ENCODE measurements at regions not wholly inside any gene's neighbourhood (a gene's known extent, or its start where the extent isn't known, plus 50 kb on each side); places are given as distances from the start of the nearest gene placed in this dataset.
"Not testable (repeated sequence)": the region's sequence is repeated elsewhere in the genome, so short reads cannot be mapped to it uniquely, and the experiment has no call there.

- POLR2A ChIA-PET, result no interaction called here
- Histone ChIP-seq H3K4me3 (ENCODE audit: control insufficient read depth in 1 of 7, extremely low read depth in 1 of 7, insufficient read depth in 4 of 7, low read depth in 2 of 7, low read length in 6 of 7) (no peak overlapping the region), H3K4me1 (ENCODE audit: control extremely low read depth in 1 of 4, control insufficient read depth in 4 of 4, insufficient read depth in 4 of 4, low read length in 3 of 4) (no peaks in the 10 kb centered on the region), H3K36me3 (ENCODE audit: control insufficient read depth in 4 of 4, insufficient read depth in 4 of 4, low read length in 3 of 4) (no peaks in the 10 kb centered on the region), H3K27ac (ENCODE audit: insufficient read depth in 1 of 2, low read depth in 1 of 2, low read length in 2 of 2, poor library complexity in 1 of 2, severe bottlenecking in 2 of 2) (no peak overlapping the region), H3K9me3 (ENCODE audit: control extremely low read depth in 1 of 5, control insufficient read depth in 4 of 5, insufficient read depth in 2 of 5, low read depth in 1 of 5, low read length in 4 of 5) (no peaks in the 10 kb centered on the region), H3K27me3 (replicated peaks in 2 of 5; ENCODE audit: control insufficient read depth in 4 of 5, insufficient read depth in 5 of 5, low read length in 4 of 5) (no peaks in the 10 kb centered on the region)
- CTCF ChIA-PET, result no interaction called here
- DNase-seq, result no peak
- WGBS (ENCODE audit: insufficient coverage), result 75% methylated on average over 2 of the region's 5 CpGs
Observed at GRCh38 chr4:30056016-30056766, 664.0 kb upstream of the PCDH7 start.

GRCh38 chr4:30068234-30068633 lies 651.9 kb upstream of the PCDH7 start:
- DNase-seq, result no peak
- H3K36me3 ChIP-seq (ENCODE audit: control insufficient read depth in 4 of 4, insufficient read depth in 4 of 4, low read length in 3 of 4), result no peaks in the 10 kb centered on the region
- ChIA-PET CTCF (no interaction called here), POLR2A (no interaction called here)
- H3K4me3 ChIP-seq (ENCODE audit: control insufficient read depth in 1 of 7, extremely low read depth in 1 of 7, insufficient read depth in 4 of 7, low read depth in 2 of 7, low read length in 6 of 7), result no peak overlapping the region
- WGBS (ENCODE audit: insufficient coverage), result 71% methylated on average over 1 of the region's 1 CpG
- H3K27ac ChIP-seq (ENCODE audit: insufficient read depth in 1 of 2, low read depth in 1 of 2, low read length in 2 of 2, poor library complexity in 1 of 2, severe bottlenecking in 2 of 2), result no peak overlapping the region
- H3K27me3 ChIP-seq (replicated peaks in 2 of 5; ENCODE audit: control insufficient read depth in 4 of 5, insufficient read depth in 5 of 5, low read length in 4 of 5), result no peaks in the 10 kb centered on the region
- H3K9me3 ChIP-seq (ENCODE audit: control extremely low read depth in 1 of 5, control insufficient read depth in 4 of 5, insufficient read depth in 2 of 5, low read depth in 1 of 5, low read length in 4 of 5), result no peaks in the 10 kb centered on the region
- H3K4me1 ChIP-seq (ENCODE audit: control extremely low read depth in 1 of 4, control insufficient read depth in 4 of 4, insufficient read depth in 4 of 4, low read length in 3 of 4), result no peaks in the 10 kb centered on the region

GRCh38 chr4:30073011-30073710 lies 647.0 kb upstream of the PCDH7 start:
- DNase-seq, result no peak
- CTCF ChIA-PET, result interaction anchor here (0.6 kb wide), 1 partner anchor 281 kb away, joined by 3 read pairs; no protein-coding TSS in a partner anchor

GRCh38 chr4:30092420-30093128 lies 627.6 kb upstream of the PCDH7 start:
- H3K4me1 ChIP-seq (ENCODE audit: control extremely low read depth in 1 of 4, control insufficient read depth in 4 of 4, insufficient read depth in 4 of 4, low read length in 3 of 4); POLR2A ChIA-PET; CTCF ChIA-PET; H3K36me3 ChIP-seq (ENCODE audit: control insufficient read depth in 4 of 4, insufficient read depth in 4 of 4, low read length in 3 of 4); H3K9me3 ChIP-seq (ENCODE audit: control extremely low read depth in 1 of 5, control insufficient read depth in 4 of 5, insufficient read depth in 2 of 5, low read depth in 1 of 5, low read length in 4 of 5); H3K27ac ChIP-seq (ENCODE audit: insufficient read depth in 1 of 2, low read depth in 1 of 2, low read length in 2 of 2, poor library complexity in 1 of 2, severe bottlenecking in 2 of 2); H3K27me3 ChIP-seq (replicated peaks in 2 of 5; ENCODE audit: control insufficient read depth in 4 of 5, insufficient read depth in 5 of 5, low read length in 4 of 5); DNase-seq; H3K4me3 ChIP-seq (ENCODE audit: control insufficient read depth in 1 of 7, extremely low read depth in 1 of 7, insufficient read depth in 4 of 7, low read depth in 2 of 7, low read length in 6 of 7): not testable (repeated sequence)
- over 99% methylated on average over 31 of the region's 37 CpGs for WGBS (ENCODE audit: insufficient coverage)

More at GRCh38 chr4:30073011-30073710, 647.0 kb upstream of the PCDH7 start:
- WGBS (ENCODE audit: insufficient coverage), result no CpG with 5 or more reads among the region's 3 CpGs
- Histone ChIP-seq H3K4me3 (ENCODE audit: control insufficient read depth in 1 of 7, extremely low read depth in 1 of 7, insufficient read depth in 4 of 7, low read depth in 2 of 7, low read length in 6 of 7) (no peak overlapping the region), H3K27ac (ENCODE audit: insufficient read depth in 1 of 2, low read depth in 1 of 2, low read length in 2 of 2, poor library complexity in 1 of 2, severe bottlenecking in 2 of 2) (no peak overlapping the region), H3K4me1 (ENCODE audit: control extremely low read depth in 1 of 4, control insufficient read depth in 4 of 4, insufficient read depth in 4 of 4, low read length in 3 of 4) (no peaks in the 10 kb centered on the region), H3K27me3 (replicated peaks in 2 of 5; ENCODE audit: control insufficient read depth in 4 of 5, insufficient read depth in 5 of 5, low read length in 4 of 5) (no peaks in the 10 kb centered on the region), H3K36me3 (ENCODE audit: control insufficient read depth in 4 of 4, insufficient read depth in 4 of 4, low read length in 3 of 4) (no peaks in the 10 kb centered on the region), H3K9me3 (ENCODE audit: control extremely low read depth in 1 of 5, control insufficient read depth in 4 of 5, insufficient read depth in 2 of 5, low read depth in 1 of 5, low read length in 4 of 5) (peaks cover 0 to 2% (median 0%) of the 10 kb centered on the region in 5 experiments)
- POLR2A ChIA-PET, result no interaction called here

- Histone ChIP-seq H3K4me3 (ENCODE audit: control insufficient read depth in 1 of 7, extremely low read depth in 1 of 7, insufficient read depth in 4 of 7, low read depth in 2 of 7, low read length in 6 of 7) (no peak overlapping the region), H3K27ac (ENCODE audit: insufficient read depth in 1 of 2, low read depth in 1 of 2, low read length in 2 of 2, poor library complexity in 1 of 2, severe bottlenecking in 2 of 2) (no peak overlapping the region), H3K36me3 (ENCODE audit: control insufficient read depth in 4 of 4, insufficient read depth in 4 of 4, low read length in 3 of 4) (no peaks in the 10 kb centered on the region), H3K4me1 (ENCODE audit: control extremely low read depth in 1 of 4, control insufficient read depth in 4 of 4, insufficient read depth in 4 of 4, low read length in 3 of 4) (no peaks in the 10 kb centered on the region), H3K9me3 (ENCODE audit: control extremely low read depth in 1 of 5, control insufficient read depth in 4 of 5, insufficient read depth in 2 of 5, low read depth in 1 of 5, low read length in 4 of 5) (no peaks in the 10 kb centered on the region), H3K27me3 (replicated peaks in 2 of 5; ENCODE audit: control insufficient read depth in 4 of 5, insufficient read depth in 5 of 5, low read length in 4 of 5) (no peaks in the 10 kb centered on the region)
- no CpG with 5 or more reads among the region's 1 CpG for WGBS (ENCODE audit: insufficient coverage)
- ChIA-PET CTCF (no interaction called here), POLR2A (no interaction called here)
- DNase-seq, result no peak
Observed at GRCh38 chr4:30094887-30095286, 625.3 kb upstream of the PCDH7 start.

DNA sequence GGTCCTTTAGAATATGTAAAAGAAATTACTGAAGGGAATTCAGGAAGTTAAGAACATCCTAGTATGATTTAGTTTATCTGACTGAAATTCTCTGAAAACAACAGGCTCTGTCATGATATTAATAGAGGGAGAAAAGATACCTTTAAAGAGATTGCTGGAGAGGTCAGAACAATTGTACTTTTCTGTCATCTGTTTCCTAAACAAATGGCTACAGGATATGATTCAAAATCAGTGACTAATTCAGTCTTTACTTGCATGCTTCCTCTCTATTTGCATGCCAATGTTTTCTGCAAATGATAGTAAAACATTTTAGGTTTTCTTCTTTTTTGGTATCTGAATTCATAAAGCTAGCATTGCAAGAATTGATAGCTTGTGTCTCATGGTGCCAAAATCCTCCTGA lies 616.7 kb upstream of the PCDH7 start:
- DNase-seq, result no peak
- no peaks in the 10 kb centered on the region for H3K9me3 ChIP-seq (ENCODE audit: control extremely low read depth in 1 of 5, control insufficient read depth in 4 of 5, insufficient read depth in 2 of 5, low read depth in 1 of 5, low read length in 4 of 5)
- H3K27me3 ChIP-seq (replicated peaks in 2 of 5; ENCODE audit: control insufficient read depth in 4 of 5, insufficient read depth in 5 of 5, low read length in 4 of 5), result no peaks in the 10 kb centered on the region
- H3K4me3 ChIP-seq (ENCODE audit: control insufficient read depth in 1 of 7, extremely low read depth in 1 of 7, insufficient read depth in 4 of 7, low read depth in 2 of 7, low read length in 6 of 7), result no peak overlapping the region
- no peak overlapping the region for H3K27ac ChIP-seq (ENCODE audit: insufficient read depth in 1 of 2, low read depth in 1 of 2, low read length in 2 of 2, poor library complexity in 1 of 2, severe bottlenecking in 2 of 2)
- H3K36me3 ChIP-seq (ENCODE audit: control insufficient read depth in 4 of 4, insufficient read depth in 4 of 4, low read length in 3 of 4), result no peaks in the 10 kb centered on the region
- ChIA-PET POLR2A (no interaction called here), CTCF (interaction anchor here (1.1 kb wide), 1 partner anchor 16 kb away, joined by 3 read pairs; no protein-coding TSS in a partner anchor)
- H3K4me1 ChIP-seq (ENCODE audit: control extremely low read depth in 1 of 4, control insufficient read depth in 4 of 4, insufficient read depth in 4 of 4, low read length in 3 of 4), result no peaks in the 10 kb centered on the region

DNA sequence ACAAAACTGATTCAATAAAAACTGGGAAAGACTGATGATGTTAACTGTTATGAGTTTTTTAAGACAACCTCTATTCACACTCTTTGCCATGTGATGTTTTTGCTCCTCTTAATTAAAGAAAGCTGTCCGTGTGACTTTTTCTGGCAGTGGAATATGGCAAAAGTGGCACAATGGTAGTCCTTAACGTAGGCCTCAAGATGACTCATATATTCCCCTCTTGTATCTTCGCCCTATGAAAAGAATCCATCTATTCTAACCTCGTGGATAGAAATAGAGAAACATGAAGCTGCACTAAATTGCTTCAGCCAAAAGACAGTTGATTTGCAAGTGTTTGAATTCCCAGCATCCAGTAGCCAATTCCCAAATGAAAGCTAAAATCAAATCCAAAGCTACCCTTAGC lies 603.8 kb upstream of the PCDH7 start:
- CTCF ChIA-PET, result no interaction called here
- H3K9me3 ChIP-seq (ENCODE audit: control extremely low read depth in 1 of 5, control insufficient read depth in 4 of 5, insufficient read depth in 2 of 5, low read depth in 1 of 5, low read length in 4 of 5), result no peaks in the 10 kb centered on the region
- H3K4me1 ChIP-seq (ENCODE audit: control extremely low read depth in 1 of 4, control insufficient read depth in 4 of 4, insufficient read depth in 4 of 4, low read length in 3 of 4), result no peaks in the 10 kb centered on the region
- DNase-seq, result no peak
- no peaks in the 10 kb centered on the region for H3K36me3 ChIP-seq (ENCODE audit: control insufficient read depth in 4 of 4, insufficient read depth in 4 of 4, low read length in 3 of 4)
- POLR2A ChIA-PET, result no interaction called here
- no peak overlapping the region for H3K27ac ChIP-seq (ENCODE audit: insufficient read depth in 1 of 2, low read depth in 1 of 2, low read length in 2 of 2, poor library complexity in 1 of 2, severe bottlenecking in 2 of 2)
- WGBS (ENCODE audit: insufficient coverage), result 89% methylated on average over 4 of the region's 4 CpGs
- H3K4me3 ChIP-seq (ENCODE audit: control insufficient read depth in 1 of 7, extremely low read depth in 1 of 7, insufficient read depth in 4 of 7, low read depth in 2 of 7, low read length in 6 of 7), result no peak overlapping the region
- no peaks in the 10 kb centered on the region for H3K27me3 ChIP-seq (replicated peaks in 2 of 5; ENCODE audit: control insufficient read depth in 4 of 5, insufficient read depth in 5 of 5, low read length in 4 of 5)
